ENCODE measurements at regions not wholly inside any gene's neighbourhood (a gene's known extent, or its start where the extent isn't known, plus 50 kb on each side); places are given as distances from the start of the nearest gene placed in this dataset.
"Not testable (repeated sequence)": the region's sequence is repeated elsewhere in the genome, so short reads cannot be mapped to it uniquely, and the experiment has no call there.

GRCh38 chr12:102281231-102281630, 83.6 kb upstream of the PMCH start:
- H3K27ac Mint-ChIP-seq = no peak overlapping the region
- no peak overlapping the region for H3K4me3 Mint-ChIP-seq
- peaks cover 0 to 4% of the 10 kb centered on the region in 2 donors for H3K9me3 Mint-ChIP-seq
- DNase-seq (no peak), ATAC-seq (replicated peaks in 1 of 2) (no peak)
- no peaks in the 10 kb centered on the region for H3K4me1 Mint-ChIP-seq (ENCODE audit: low read depth)
- H3K27me3 Mint-ChIP-seq (ENCODE audit: low read depth) = peaks cover 13% of the 10 kb centered on the region
- H3K36me3 Mint-ChIP-seq (ENCODE audit: insufficient read depth in 2 of 2) = no peaks in the 10 kb centered on the region

DNA sequence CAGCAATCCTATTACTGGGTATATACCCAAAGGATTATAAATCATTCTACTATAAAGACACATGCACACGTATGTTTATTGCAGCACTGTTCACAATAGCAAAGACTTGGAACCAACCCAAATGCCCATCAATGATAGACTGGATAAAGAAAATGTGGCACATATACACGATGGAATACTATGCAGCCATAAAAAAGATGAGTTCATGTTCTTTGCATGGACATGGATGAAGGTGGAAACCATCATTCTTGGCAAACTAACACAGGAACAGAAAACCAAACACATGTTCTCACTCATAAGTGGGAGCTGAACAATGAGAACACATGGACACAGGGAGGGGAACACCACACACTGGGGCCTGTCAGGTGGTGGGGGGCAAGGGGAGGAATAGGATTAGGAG, 58.1 kb upstream of the PMCH start:
- H3K27me3 Mint-ChIP-seq (ENCODE audit: low read depth); DNase-seq; H3K27ac Mint-ChIP-seq; H3K4me1 Mint-ChIP-seq (ENCODE audit: low read depth); H3K4me3 Mint-ChIP-seq; ATAC-seq (replicated peaks in 1 of 2); H3K36me3 Mint-ChIP-seq (ENCODE audit: insufficient read depth in 2 of 2): not testable (repeated sequence)
- H3K9me3 Mint-ChIP-seq = peaks cover 0 to 12% of the 10 kb centered on the region in 2 donors

DNA sequence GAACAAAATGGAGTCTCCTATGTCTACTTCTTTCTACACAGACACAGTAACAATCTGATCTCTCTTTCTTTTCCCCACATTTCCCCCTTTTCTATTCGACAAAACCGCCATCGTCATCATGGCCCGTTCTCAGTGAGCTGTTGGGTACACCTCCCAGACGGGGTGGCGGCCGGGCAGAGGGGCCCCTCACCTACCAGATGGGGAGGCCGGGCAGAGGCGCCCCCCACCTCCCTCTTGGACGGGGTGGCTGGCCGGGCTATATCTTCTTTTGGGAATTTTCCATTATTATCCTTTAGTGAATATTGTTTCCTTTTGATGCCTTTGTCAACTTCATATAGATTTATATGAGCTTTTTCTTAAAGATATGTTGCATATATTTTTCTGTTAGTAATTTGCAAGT, 53.4 kb upstream of the PMCH start:
- not testable (repeated sequence) for H3K9me3 Mint-ChIP-seq; ATAC-seq (replicated peaks in 1 of 2); H3K4me3 Mint-ChIP-seq; H3K27ac Mint-ChIP-seq; DNase-seq; H3K27me3 Mint-ChIP-seq (ENCODE audit: low read depth); H3K4me1 Mint-ChIP-seq (ENCODE audit: low read depth); H3K36me3 Mint-ChIP-seq (ENCODE audit: insufficient read depth in 2 of 2)

- no peak overlapping the region for H3K27ac Mint-ChIP-seq
- ATAC-seq (replicated peaks in 1 of 2) (no peak), DNase-seq (no peak)
- H3K36me3 Mint-ChIP-seq (ENCODE audit: insufficient read depth in 2 of 2) = peaks cover 0 to 2% of the 10 kb centered on the region in 2 donors
- H3K27me3 Mint-ChIP-seq (ENCODE audit: low read depth) = no peaks in the 10 kb centered on the region
- H3K9me3 Mint-ChIP-seq = peaks cover 0 to 6% of the 10 kb centered on the region in 2 donors
- no peak overlapping the region for H3K4me3 Mint-ChIP-seq
- no peaks in the 10 kb centered on the region for H3K4me1 Mint-ChIP-seq (ENCODE audit: low read depth)
These were observed 51.6 kb upstream of the PMCH start for GRCh38 chr12:102249079-102249841.

Measured in activated T-cell treated with anti-CD3 and anti-CD28 coated beads, Interleukin-2, amount 50 U/mL, for 72 hours (primary cell).